SK-N-SH (cell line): ENCODE measurements at regions not wholly inside any gene's neighbourhood (a gene's known extent, or its start where the extent isn't known, plus 50 kb on each side); places are given as distances from the start of the nearest gene placed in this dataset.

Experiments used
- MEF2A ChIP-seq: IDR thresholded peaks from 2 replicates; pipeline ENCODE4 v1.4.0; 2012; ENCODE audit warnings: low read depth, borderline replicate concordance
- MXI1 ChIP-seq: IDR thresholded peaks from 2 replicates; pipeline ENCODE4 v1.6.1; 2012; ENCODE audit warnings: mild to moderate bottlenecking, low read depth, low read length, improper control_type of control experiment
- RCOR1 ChIP-seq: fragments of 150-350 bp; IDR thresholded peaks from 2 replicates; pipeline ENCODE4 v1.6.1; 2017; ENCODE audit warnings: antibody characterized with exemption, low read length

DNA sequence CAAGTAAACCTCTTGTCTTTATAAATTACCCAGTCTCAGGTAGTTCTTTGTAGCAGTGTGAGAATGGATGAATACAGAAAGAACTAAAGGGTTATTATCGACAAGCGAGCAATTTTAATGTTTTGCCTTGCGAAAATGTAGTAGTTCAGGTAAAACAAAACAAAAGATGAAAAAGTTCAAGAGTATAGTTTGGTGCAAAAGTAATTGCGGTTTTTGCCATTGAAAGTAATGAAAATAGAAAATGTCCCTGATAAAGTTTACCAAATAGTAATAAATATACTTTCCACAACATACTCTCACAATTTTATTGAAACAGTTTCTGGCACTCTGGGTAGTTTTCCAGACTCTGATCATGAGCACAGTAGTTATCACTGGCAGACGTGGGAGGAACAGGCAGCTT, 71.9 kb upstream of the SLC35B3 start:
- no peak for TF ChIP-seq MEF2A
- no peak for TF ChIP-seq MXI1
- TF ChIP-seq RCOR1 = no peak
